ENCODE measurements at regions not wholly inside any gene's neighbourhood (a gene's known extent, or its start where the extent isn't known, plus 50 kb on each side); places are given as distances from the start of the nearest gene placed in this dataset.

DNA sequence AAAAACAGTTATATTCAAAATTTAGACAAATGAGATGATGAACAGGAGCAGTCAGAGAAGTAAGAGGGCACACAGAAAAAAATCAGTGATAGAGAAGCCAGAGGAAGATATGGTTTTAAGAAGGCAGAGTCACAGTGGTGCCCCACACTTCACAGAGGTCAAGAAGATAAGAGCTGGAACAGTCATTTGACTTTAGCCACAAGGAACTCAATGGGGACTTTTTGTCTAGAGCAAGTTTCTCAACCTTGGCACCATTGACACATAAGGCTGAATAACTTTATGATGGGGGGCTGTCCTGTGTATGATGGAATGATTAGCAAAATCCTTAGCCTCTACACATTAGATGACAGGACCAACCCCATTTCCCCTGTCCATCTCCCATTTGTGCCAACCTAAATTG is 172.8 kb upstream of the PLEKHG7 start:
- ATAC-seq: no peak
- no peak for TF ChIP-seq ZC3H10 (CRISPR knock-in tag; IDR thresholded peaks at IDR 0.05)
- TF ChIP-seq, protein P1, sequence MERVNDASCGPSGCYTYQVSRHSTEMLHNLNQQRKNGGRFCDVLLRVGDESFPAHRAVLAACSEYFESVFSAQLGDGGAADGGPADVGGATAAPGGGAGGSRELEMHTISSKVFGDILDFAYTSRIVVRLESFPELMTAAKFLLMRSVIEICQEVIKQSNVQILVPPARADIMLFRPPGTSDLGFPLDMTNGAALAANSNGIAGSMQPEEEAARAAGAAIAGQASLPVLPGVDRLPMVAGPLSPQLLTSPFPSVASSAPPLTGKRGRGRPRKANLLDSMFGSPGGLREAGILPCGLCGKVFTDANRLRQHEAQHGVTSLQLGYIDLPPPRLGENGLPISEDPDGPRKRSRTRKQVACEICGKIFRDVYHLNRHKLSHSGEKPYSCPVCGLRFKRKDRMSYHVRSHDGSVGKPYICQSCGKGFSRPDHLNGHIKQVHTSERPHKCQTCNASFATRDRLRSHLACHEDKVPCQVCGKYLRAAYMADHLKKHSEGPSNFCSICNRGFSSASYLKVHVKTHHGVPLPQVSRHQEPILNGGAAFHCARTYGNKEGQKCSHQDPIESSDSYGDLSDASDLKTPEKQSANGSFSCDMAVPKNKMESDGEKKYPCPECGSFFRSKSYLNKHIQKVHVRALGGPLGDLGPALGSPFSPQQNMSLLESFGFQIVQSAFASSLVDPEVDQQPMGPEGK (CRISPR knock-in tag; IDR thresholded peaks at IDR 0.05; ENCODE audit: borderline replicate concordance): no peak
- TF ChIP-seq SNAI2 (CRISPR knock-in tag; IDR thresholded peaks at IDR 0.05): no peak
- TF ChIP-seq TSHZ2 (CRISPR knock-in tag; IDR thresholded peaks at IDR 0.05): no peak
- TF ChIP-seq ESRRG (CRISPR knock-in tag; IDR thresholded peaks at IDR 0.05): no peak
- no peak for TF ChIP-seq CSRNP3 (CRISPR knock-in tag; IDR thresholded peaks at IDR 0.05)
- no peak for TF ChIP-seq PPARA (CRISPR knock-in tag; IDR thresholded peaks at IDR 0.05; ENCODE audit: borderline replicate concordance)
- no peak for TF ChIP-seq ARNTL (CRISPR knock-in tag; IDR thresholded peaks at IDR 0.05; ENCODE audit: borderline replicate concordance, low read depth)
- TF ChIP-seq TOX (CRISPR knock-in tag; IDR thresholded peaks at IDR 0.05; ENCODE audit: borderline replicate concordance): no peak
- no peak for TF ChIP-seq POU6F1 (CRISPR knock-in tag; IDR thresholded peaks at IDR 0.05; ENCODE audit: borderline replicate concordance, low read depth)
- no peak for TF ChIP-seq OSR1 (CRISPR knock-in tag; IDR thresholded peaks at IDR 0.05)
- no peak for TF ChIP-seq CSDC2 (CRISPR knock-in tag; IDR thresholded peaks at IDR 0.05)

DNA sequence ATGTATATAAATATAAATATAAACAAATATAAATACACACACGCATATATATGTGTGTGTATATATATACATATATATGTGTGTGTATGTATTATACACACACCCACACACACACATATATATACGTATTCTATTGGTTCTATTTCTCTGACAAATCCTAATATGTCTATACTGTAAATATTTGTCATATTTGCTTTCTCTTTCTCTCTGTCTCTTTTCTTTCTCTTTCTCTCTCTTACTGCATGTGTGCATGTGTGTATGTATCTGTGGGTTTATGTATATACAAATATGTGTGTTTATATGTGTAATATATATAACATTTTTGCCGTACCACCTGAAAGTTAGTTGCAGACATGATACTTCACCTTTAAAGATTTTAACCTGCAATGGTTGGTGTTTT is 174.2 kb upstream of the PLEKHG7 start:
- TF ChIP-seq ISL1 (CRISPR knock-in tag; IDR thresholded peaks at IDR 0.05) (no peak), ZNF8 (CRISPR knock-in tag; IDR thresholded peaks at IDR 0.05) (no peak), ARNTL (CRISPR knock-in tag; IDR thresholded peaks at IDR 0.05; ENCODE audit: borderline replicate concordance, low read depth) (no peak), CSRNP3 (CRISPR knock-in tag; IDR thresholded peaks at IDR 0.05) (no peak), SNAI2 (CRISPR knock-in tag; IDR thresholded peaks at IDR 0.05) (no peak), ESRRG (CRISPR knock-in tag; IDR thresholded peaks at IDR 0.05) (no peak), TSHZ2 (CRISPR knock-in tag; IDR thresholded peaks at IDR 0.05) (no peak), CSDC2 (CRISPR knock-in tag; IDR thresholded peaks at IDR 0.05) (no peak), PPARA (CRISPR knock-in tag; IDR thresholded peaks at IDR 0.05; ENCODE audit: borderline replicate concordance) (no peak)
- TF ChIP-seq, protein P1 (CRISPR knock-in tag; IDR thresholded peaks at IDR 0.05; ENCODE audit: borderline replicate concordance): no peak
- no peak for ATAC-seq

Data from SK-N-SH treated with all-trans-retinoic acid at 6 μM for 48 hours (cell line).